GM12872 (cell line): ENCODE measurements at regions not wholly inside any gene's neighbourhood (a gene's known extent, or its start where the extent isn't known, plus 50 kb on each side); places are given as distances from the start of the nearest gene placed in this dataset.

Experiments
- TF ChIP-seq, protein P1 (sequence below): IDR thresholded peaks from 3 replicates; pipeline ENCODE4 v1.5.1; 2011; ENCODE audit warnings: low read depth, mild to moderate bottlenecking, low read length, moderate library complexity; ENCODE audit not compliant: insufficient read depth

DNA sequence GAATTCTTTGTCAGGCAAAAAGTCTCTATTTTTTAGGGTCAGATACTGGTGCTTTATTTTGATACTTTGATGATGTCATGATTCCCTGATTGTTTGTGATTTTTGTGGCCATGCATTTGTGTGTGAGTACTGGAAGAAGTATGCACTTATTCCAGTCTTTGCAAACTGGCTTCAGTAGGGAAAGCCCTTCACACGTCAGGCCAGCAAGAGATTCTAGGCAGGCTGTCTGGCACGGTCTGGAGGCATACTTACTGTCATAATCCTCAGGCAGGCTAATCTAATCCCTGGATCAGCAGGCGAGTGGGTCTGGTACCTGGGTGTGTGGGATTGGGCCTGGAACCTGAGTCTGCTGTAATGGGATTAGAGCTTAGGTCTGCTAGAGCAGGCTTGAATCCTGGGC lies 391.8 kb upstream of the MMS22L start:
- TF ChIP-seq, protein P1, sequence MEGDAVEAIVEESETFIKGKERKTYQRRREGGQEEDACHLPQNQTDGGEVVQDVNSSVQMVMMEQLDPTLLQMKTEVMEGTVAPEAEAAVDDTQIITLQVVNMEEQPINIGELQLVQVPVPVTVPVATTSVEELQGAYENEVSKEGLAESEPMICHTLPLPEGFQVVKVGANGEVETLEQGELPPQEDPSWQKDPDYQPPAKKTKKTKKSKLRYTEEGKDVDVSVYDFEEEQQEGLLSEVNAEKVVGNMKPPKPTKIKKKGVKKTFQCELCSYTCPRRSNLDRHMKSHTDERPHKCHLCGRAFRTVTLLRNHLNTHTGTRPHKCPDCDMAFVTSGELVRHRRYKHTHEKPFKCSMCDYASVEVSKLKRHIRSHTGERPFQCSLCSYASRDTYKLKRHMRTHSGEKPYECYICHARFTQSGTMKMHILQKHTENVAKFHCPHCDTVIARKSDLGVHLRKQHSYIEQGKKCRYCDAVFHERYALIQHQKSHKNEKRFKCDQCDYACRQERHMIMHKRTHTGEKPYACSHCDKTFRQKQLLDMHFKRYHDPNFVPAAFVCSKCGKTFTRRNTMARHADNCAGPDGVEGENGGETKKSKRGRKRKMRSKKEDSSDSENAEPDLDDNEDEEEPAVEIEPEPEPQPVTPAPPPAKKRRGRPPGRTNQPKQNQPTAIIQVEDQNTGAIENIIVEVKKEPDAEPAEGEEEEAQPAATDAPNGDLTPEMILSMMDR = no peak

DNA sequence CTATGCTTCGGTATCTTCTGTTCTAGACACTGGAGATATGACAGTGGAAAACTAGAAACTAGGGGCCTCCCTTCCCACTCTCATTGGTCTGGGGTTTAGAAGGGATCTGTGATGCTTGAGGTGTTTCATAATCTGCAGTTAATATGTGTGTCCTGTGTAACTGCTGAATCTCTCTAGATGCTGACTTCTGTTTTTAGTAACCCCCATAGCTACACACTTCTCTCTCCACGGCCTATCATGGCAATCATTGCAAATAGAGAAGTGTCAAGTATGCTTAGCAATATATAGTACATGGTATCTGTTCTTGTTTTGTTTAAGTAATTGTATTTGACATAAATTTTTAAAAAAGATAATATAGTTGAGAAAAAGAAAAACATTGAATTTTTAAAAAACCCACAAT lies 394.6 kb upstream of the MMS22L start:
- TF ChIP-seq, protein P1 = no peak

DNA sequence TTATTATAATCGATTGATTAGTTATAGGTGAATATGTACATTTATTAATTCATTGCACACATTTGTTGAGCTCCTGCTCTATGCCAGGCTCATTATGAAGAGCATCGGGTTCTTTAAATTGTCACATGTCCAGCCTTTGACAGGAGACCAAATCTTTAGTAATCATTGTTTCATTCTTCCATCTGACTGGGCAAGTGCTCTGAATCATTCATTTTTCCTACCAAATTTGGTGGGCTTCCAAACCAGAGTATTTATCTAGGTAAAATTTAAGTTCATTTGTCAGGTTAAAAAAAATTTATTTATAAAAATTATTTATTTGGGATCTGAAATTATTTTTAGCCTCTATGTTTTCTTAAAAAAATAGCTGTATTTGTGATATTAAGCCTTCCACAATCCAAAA lies 404.9 kb upstream of the MMS22L start:
- TF ChIP-seq, protein P1 = no peak

DNA sequence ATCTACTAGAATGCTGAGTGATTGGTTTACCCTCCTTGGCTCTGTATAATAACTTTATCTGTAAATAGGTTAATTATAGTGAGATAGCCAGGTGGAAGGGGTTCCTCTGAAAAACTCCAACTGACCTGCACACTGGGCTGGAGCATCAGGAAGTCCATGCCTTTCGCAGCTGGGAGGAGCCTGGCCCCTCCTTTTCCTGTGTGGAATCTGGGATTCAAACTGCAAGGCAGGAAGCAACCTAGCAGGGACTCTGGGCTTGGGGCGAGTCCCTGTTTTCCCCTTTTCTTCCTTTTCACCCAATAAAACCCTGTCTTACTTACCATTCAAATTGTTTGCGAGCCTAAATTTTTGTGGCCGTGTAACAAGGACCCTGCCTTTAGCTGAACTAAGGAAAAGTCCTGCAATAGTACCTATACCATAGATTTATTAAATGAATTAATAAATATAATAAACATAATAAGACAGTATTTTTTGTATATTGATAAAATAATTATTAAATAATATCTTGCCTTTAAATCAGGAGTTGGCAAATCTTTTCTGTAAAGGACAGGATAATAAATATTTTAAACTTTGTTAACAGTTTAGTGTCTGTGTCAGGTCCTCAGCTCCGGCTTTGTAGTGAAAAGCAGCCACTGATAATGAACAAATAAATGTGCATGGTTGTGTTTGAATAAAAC lies 406.2 kb upstream of the MMS22L start:
- TF ChIP-seq, protein P1 = no peak

DNA sequence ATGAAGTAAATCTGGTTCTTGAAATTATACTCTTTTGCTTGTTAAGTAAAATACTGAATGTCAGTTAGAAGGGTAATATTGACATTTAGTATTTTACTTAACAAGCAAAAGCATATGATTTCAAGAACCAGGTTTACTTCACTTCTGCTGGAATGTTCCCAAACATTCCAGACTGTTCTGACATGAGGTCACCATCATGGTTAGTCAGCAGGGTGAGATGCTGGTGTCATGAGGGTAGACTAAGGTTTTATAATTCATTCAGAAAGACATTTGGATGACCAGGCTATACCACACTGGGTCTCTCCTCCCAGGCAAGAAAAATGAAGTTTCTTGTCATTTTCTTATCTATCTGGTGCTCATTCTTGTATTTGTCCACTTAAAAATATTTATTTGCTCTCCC lies 414.4 kb upstream of the MMS22L start:
- TF ChIP-seq, protein P1 = no peak

DNA sequence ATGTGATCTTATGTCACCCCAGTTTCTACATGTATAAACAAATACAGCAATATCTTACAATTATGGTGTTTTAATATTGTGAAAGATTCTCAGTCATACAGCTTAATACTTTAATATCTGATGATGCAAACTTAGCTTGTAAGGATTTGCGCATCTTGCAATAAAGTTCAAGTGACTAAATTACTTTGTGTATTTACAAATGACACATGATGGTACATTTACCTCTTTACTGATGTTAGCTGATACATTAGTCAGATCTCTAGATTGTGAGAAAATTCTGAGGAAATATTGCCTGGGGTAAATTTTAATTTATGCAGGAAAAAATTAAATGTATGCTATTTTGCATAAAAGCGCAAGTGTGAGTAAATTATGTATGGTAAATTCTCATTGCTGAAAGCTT lies 418.8 kb upstream of the MMS22L start:
- TF ChIP-seq, protein P1 = no peak

DNA sequence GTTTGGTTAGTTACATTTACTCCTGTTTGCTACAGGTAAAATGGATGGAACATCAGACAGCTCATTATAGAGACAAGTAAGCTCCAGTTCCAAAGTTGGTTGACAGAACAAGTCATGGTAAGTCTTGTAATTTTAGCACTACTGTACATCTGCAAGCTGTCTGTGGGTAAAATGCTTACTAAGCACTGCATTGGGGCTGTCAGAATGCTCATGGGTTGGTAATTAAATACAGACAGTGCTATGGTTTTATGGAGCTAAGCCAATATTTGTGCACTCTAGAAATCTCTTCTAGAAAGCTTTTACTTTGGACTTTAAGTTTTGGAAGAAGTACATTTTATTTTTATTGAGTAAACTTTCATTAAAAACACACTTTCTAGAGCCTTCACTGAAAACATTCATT lies 419.2 kb upstream of the MMS22L start:
- TF ChIP-seq, protein P1 = no peak

DNA sequence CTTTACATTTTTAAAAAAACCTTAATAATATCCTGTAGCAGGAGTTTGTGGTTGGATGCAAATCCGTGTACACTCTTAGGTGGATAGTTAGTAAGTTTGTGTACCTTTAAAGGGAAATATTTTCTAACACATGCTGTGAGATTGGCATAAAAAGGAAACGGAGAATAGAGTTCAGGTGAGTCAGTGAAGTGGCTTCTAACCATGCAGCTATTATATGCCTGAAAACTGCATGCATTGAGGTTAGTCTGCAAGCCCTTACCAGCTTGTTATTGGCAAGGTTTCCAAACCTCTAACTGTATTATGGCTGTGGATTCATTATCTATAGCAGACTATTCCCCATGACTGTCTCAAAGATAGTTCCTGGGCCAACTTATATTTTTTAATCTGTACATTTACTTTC lies 420.6 kb upstream of the MMS22L start:
- TF ChIP-seq, protein P1 = no peak
